ENCODE measurements at regions not wholly inside any gene's neighbourhood (a gene's known extent, or its start where the extent isn't known, plus 50 kb on each side); places are given as distances from the start of the nearest gene placed in this dataset.

- no peak for TF ChIP-seq FOXJ3 (CRISPR knock-in tag; IDR thresholded peaks at IDR 0.05)
- no peak for TF ChIP-seq MXI1 (IDR thresholded peaks at IDR 0.05; ENCODE audit: low read depth, low read length)
- no peak for TF ChIP-seq RAD21 (IDR thresholded peaks at IDR 0.05; ENCODE audit: low read length)
- no peak for TF ChIP-seq TCF12 (IDR thresholded peaks at IDR 0.05)
- H3F3A ChIP-seq (replicated peaks; ENCODE audit: insufficient read depth): no peaks in the 10 kb centered on the region
- H3K4me2 ChIP-seq: no peak overlapping the region
- WGBS (ENCODE audit: low lambda C conversion rate): 9% methylated on average over 10 of the region's 10 CpGs
- ChIA-PET POLR2A (no interaction called here), CTCF (no interaction called here)
- peaks cover 3% of the 10 kb centered on the region; the same call in 1 of the 2 replicates for H3K27me3 ChIP-seq (ENCODE audit: insufficient read depth)
- H3K4me3 ChIP-seq (ENCODE audit: low read depth in 2 of 2, low read length in 1 of 2): no peak overlapping the region
- DNase-seq: no peak
- no peaks in the 10 kb centered on the region for H3K79me2 ChIP-seq (ENCODE audit: insufficient read depth)
- H3K9me3 ChIP-seq: no peaks in the 10 kb centered on the region
- H4K20me1 ChIP-seq (ENCODE audit: insufficient read depth): no peaks in the 10 kb centered on the region
- H2AFZ ChIP-seq (ENCODE audit: low read depth): no peak overlapping the region
- no peaks in the 10 kb centered on the region for H3K4me1 ChIP-seq (ENCODE audit: control insufficient read depth in 1 of 2, insufficient read depth in 2 of 2, low read depth in 1 of 2, low read length in 1 of 2)
- H3K27ac ChIP-seq (ENCODE audit: low read depth in 2 of 2, low read length in 1 of 2): no peak overlapping the region
- no peak overlapping the region for H3K9ac ChIP-seq
- no peaks in the 10 kb centered on the region for H3K36me3 ChIP-seq (replicated peaks in 1 of 2; ENCODE audit: control insufficient read depth in 1 of 2, insufficient read depth in 2 of 2, low read length in 1 of 2)
- H3K9me2 ChIP-seq: no peaks in the 10 kb centered on the region
Measured at GRCh38 chr6:1136415-1136774, 175.5 kb upstream of the FOXQ1 start.

- H3K27ac ChIP-seq (ENCODE audit: low read depth in 2 of 2, low read length in 1 of 2): no peak overlapping the region
- ChIA-PET CTCF (no interaction called here), POLR2A (no interaction called here)
- no peaks in the 10 kb centered on the region for H3F3A ChIP-seq (replicated peaks; ENCODE audit: insufficient read depth)
- no peaks in the 10 kb centered on the region for H3K79me2 ChIP-seq (ENCODE audit: insufficient read depth)
- no peaks in the 10 kb centered on the region for H4K20me1 ChIP-seq (ENCODE audit: insufficient read depth)
- H3K36me3 ChIP-seq (replicated peaks in 1 of 2; ENCODE audit: control insufficient read depth in 1 of 2, insufficient read depth in 2 of 2, low read length in 1 of 2): no peaks in the 10 kb centered on the region
- peaks cover 8% of the 10 kb centered on the region; the same call in 1 of the 2 replicates for H3K27me3 ChIP-seq (ENCODE audit: insufficient read depth)
- TF ChIP-seq YY1 (IDR thresholded peaks at IDR 0.05; ENCODE audit: low read depth): no peak
- no peak for TF ChIP-seq JUND (IDR thresholded peaks at IDR 0.05)
- no peak for TF ChIP-seq USF2 (IDR thresholded peaks at IDR 0.05; ENCODE audit: borderline replicate concordance, low read depth, low read length)
- TF ChIP-seq FOXM1 (IDR thresholded peaks at IDR 0.05; ENCODE audit: low read depth): no peak
- TF ChIP-seq TEAD4 (IDR thresholded peaks at IDR 0.05; ENCODE audit: borderline replicate concordance, insufficient read depth): no peak
- TF ChIP-seq MEF2A (IDR thresholded peaks at IDR 0.05; ENCODE audit: borderline replicate concordance, low read depth): no peak
- TF ChIP-seq RCOR1 (IDR thresholded peaks at IDR 0.05; ENCODE audit: low read length): no peak
- TF ChIP-seq NFIC (IDR thresholded peaks at IDR 0.05; ENCODE audit: borderline replicate concordance): no peak
- TF ChIP-seq REST (IDR thresholded peaks at IDR 0.05; ENCODE audit: low read depth, low read length): no peak
- no peak overlapping the region for H3K4me2 ChIP-seq
- H3K9me3 ChIP-seq: no peaks in the 10 kb centered on the region
- no peak overlapping the region for H3K9ac ChIP-seq
- DNase-seq: no peak
- no peaks in the 10 kb centered on the region for H3K9me2 ChIP-seq
- WGBS (ENCODE audit: low lambda C conversion rate): 26% methylated on average over 7 of the region's 7 CpGs
- no peak overlapping the region for H2AFZ ChIP-seq (ENCODE audit: low read depth)
- H3K4me3 ChIP-seq (ENCODE audit: low read depth in 2 of 2, low read length in 1 of 2): no peak overlapping the region
- no peaks in the 10 kb centered on the region for H3K4me1 ChIP-seq (ENCODE audit: control insufficient read depth in 1 of 2, insufficient read depth in 2 of 2, low read depth in 1 of 2, low read length in 1 of 2)
Measured at GRCh38 chr6:1135726-1136414, 176.0 kb upstream of the FOXQ1 start.

Measured in SK-N-SH (cell line).